ENCODE measurements at regions not wholly inside any gene's neighbourhood (a gene's known extent, or its start where the extent isn't known, plus 50 kb on each side); places are given as distances from the start of the nearest gene placed in this dataset.

DNA sequence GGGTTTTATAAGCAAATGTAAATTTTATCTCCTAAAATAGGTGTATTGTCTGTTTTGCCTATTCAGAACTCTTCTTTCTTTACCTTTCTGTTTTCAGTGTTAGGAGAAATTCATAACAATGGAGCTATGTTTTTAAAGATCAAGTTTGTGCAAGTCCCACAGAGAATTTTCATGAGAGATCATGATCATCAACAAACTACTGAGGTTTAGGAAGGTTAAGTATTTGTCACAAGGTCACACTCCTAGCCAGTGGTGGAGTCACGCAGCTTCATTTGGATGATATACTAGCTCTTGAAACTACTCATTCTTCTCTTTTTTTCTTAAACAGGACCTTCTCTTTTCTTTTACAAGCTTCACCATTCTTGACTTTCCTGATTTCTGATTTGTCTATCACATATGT lies 892.6 kb upstream of the FRG1 start:
- DNase-seq: no peak

- no peak for DNase-seq
These were observed 891.0 kb upstream of the FRG1 start for GRCh38 chr4:189049682-189050081.

GRCh38 chr4:189050643-189051042 lies 890.0 kb upstream of the FRG1 start:
- DNase-seq: no peak

GRCh38 chr4:189053621-189054020 lies 887.1 kb upstream of the FRG1 start:
- DNase-seq: no peak

DNA sequence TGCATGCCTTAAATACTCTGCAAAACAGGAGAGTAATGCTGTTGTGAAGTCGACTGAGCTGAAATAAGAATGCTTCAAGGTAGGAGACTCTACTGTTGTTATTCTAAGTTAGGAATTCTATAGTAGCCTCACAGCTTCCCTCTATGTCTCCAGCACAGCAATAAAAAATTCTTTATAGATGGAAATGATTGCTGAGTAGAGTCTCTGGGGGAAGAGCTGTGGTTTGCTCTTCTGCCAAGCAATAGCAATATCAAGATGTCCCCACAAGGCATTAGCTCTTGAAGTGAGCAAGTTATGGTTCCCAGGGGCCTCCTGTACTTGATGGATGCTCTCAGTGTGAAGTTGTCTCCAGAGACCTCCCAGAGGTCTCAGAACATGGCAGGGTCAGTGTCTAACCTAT lies 880.6 kb upstream of the FRG1 start:
- DNase-seq: no peak

DNA sequence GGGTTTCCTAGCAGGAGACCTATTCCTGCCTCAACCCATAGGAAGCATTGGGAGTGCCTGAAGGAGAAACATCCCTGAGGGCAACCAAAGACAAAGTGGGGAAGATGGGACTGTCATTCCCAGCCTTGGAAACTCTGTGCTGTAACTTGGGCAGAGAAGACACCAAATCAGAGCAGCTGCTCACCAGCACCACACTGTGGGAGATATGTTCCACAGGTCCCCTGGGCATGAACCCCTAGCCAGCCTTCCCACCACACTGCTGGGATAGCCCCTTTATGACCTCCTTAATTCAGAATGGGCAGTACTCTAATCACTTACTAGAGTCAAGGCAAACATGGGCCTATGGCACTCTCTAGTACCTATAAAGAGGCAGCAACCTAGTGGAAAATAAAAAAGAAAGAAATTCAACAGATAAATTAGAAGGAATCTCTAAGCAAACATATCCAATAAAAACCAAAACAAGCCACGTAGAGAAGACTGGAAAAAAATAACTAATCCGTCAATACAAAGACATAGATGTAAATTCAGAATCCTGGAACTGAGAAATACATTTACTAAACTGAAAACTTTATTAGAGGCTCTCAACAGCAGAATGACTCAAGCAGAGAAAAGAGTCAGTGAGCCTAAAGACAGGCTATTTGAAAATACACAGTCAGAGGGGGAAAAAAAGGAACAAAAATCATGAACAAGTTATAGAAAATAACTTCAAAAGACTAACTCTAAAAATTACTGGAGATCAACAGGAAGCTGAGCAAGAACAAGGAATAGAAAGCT lies 878.4 kb upstream of the FRG1 start:
- no peak for DNase-seq

GRCh38 chr4:189069772-189070171 lies 870.9 kb upstream of the FRG1 start:
- DNase-seq: no peak

DNA sequence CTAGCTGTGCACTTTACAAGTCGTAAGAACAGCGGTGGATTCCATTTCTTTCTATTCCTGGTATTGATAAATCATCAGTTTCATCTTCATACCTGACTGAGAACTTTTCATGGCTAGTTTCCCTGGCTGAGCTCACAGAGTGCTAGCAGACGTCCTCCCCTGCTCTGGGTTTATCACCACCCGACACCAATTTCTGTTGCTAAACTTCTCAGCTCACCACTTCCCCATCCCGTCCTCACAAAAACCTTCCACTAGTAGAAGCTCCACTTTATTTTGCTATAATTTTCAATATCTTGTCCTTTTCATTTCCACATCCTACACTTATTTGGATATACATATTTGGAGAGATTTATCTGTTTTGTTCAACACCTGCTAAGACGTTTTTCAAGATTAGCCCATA lies 869.4 kb upstream of the FRG1 start:
- no peak for DNase-seq

- DNase-seq: no peak
These were observed 866.9 kb upstream of the FRG1 start for GRCh38 chr4:189073739-189074138.

GRCh38 chr4:189081826-189082225 lies 858.8 kb upstream of the FRG1 start:
- no peak for DNase-seq

GRCh38 chr4:189083769-189084168 lies 856.9 kb upstream of the FRG1 start:
- DNase-seq: no peak

- no peak for DNase-seq
These were observed 856.0 kb upstream of the FRG1 start for GRCh38 chr4:189084671-189085070.

DNA sequence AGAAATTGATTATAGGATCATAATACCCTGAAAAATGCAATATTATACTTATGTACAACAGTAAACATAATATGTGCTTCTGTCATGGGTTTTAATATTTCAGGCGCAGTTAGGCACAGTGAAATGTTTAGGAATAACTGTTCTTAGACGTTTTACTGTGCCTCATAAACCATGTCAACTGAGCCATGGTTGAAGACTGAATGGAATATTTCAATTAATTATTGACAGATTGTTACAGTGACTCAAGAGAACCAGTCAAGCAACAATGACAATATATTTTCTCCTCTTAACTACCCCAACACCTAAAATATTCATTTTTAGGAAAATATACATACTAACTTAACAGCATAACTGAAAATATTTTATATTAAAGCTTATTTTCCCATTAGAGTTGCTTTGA lies 852.7 kb upstream of the FRG1 start:
- no peak for DNase-seq

- no peak for DNase-seq
These were observed 851.9 kb upstream of the FRG1 start for GRCh38 chr4:189088780-189089179.

GRCh38 chr4:189090174-189090814 lies 850.4 kb upstream of the FRG1 start:
- no peak for DNase-seq

- DNase-seq: no peak
These were observed 848.1 kb upstream of the FRG1 start for GRCh38 chr4:189092581-189092980.

GRCh38 chr4:189096108-189096507 lies 844.6 kb upstream of the FRG1 start:
- DNase-seq: no peak

GRCh38 chr4:189096717-189097116 lies 844.0 kb upstream of the FRG1 start:
- no peak for DNase-seq

DNA sequence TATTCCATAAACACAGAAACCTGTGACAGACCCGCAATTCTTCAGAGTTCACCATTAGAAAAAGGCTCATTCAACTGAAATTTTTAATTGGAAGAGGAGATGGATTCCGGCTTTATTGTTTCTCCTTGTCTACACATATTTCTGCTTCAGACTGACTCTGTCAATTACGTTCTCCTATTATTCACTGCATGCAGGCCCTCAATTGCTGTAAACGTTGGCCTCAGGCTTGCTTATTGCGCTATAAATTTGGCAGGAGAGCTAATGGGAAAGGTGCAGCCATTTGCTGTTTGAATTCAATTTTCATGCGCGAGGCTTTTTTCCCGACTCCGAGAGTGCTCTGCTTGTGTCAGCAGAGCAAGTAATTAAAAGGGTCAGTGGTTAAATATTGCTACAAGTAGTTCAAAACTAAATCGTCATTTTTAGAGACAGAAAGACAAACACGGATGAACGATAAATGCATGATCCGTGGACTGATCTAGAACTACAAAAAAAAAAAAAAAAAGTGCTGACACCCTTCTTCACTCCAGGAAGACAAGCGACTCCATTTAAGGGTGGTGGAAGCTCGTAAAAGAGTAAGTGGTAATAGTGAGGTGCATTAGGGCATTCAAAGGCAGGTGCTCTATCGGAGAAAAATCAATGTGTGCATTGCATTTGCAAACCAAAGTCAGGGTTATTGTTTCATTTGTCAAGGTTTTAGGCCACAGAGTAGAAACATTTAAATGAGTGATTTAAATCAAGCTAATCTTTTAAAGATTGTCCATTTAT lies 841.6 kb upstream of the FRG1 start:
- DNase-seq: no peak

GRCh38 chr4:189113389-189113888 lies 827.2 kb upstream of the FRG1 start:
- no peak for DNase-seq

GRCh38 chr4:189117426-189117825 lies 823.2 kb upstream of the FRG1 start:
- DNase-seq: no peak

DNA sequence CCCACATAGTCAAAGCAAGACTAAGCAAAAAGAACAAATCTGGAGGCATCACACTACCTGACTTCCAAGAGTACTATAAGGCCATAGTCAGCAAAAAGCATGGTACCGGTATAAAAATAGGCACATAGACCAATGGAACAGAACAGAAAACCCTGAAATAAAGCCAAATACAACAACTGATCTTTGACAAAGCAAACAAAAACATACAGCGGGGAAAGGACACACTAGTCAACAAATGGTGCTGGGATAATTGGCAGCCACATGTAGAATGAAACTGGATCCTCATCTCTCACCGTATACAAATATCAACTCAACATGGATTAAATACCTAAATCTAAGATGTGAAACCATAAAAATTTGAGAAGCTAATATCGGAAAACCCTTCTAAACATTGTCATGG lies 819.3 kb upstream of the FRG1 start:
- DNase-seq: no peak

GRCh38 chr4:189124149-189124758 lies 816.4 kb upstream of the FRG1 start:
- no peak for DNase-seq
